ENCODE measurements at regions not wholly inside any gene's neighbourhood (a gene's known extent, or its start where the extent isn't known, plus 50 kb on each side); places are given as distances from the start of the nearest gene placed in this dataset.
A peak's percentile ranks its signal among the peaks of the same experiment; 100 is the strongest.

- H2BK15ac ChIP-seq (ENCODE audit: low read depth, low read length), result no peak overlapping the region
- H3T11ph ChIP-seq (ENCODE audit: low read length), result no peak overlapping the region
- no peak for DNase-seq
- H2BK120ac ChIP-seq (ENCODE audit: low read depth, low read length, poor library complexity, severe bottlenecking), result no peak overlapping the region
- H3K36me3 Mint-ChIP-seq (ENCODE audit: insufficient read depth in 1 of 3, low read depth in 3 of 3), result peaks cover 0 to 1% (median 0%) of the 10 kb centered on the region in 3 experiments; a peak in 1 of 7 replicates
- H3K9ac ChIP-seq (ENCODE audit: extremely low read depth, insufficient read length, low read length), result no peak overlapping the region
- no peak overlapping the region for H2BK12ac ChIP-seq (ENCODE audit: insufficient read length, low read depth, low read length)
- no peaks in the 10 kb centered on the region for H3K23me2 ChIP-seq (ENCODE audit: insufficient read length, low read depth, low read length, poor library complexity, severe bottlenecking)
- no peak overlapping the region for H3K4me3 Mint-ChIP-seq
- H3K23ac ChIP-seq (ENCODE audit: insufficient read length, low read depth, low read length), result no peak overlapping the region
- TF ChIP-seq CTCF (conservative IDR thresholded peaks at IDR 0.05), result no peak
- no peak overlapping the region for H2AFZ ChIP-seq (ENCODE audit: low read length)
- no peak overlapping the region for H3K4ac ChIP-seq (ENCODE audit: low read depth, low read length)
- H2AK5ac ChIP-seq (ENCODE audit: insufficient read length, low read length), result no peak overlapping the region
- no peak overlapping the region for H3K18ac ChIP-seq (ENCODE audit: insufficient read length, low read depth, low read length)
- H3K27ac ChIP-seq (ENCODE audit: insufficient read length, low read depth, low read length), result no peak overlapping the region
- H3K79me1 ChIP-seq (ENCODE audit: insufficient read depth, low read depth, low read length, poor library complexity, severe bottlenecking), result no peaks in the 10 kb centered on the region
- H3K4me2 ChIP-seq (ENCODE audit: insufficient read depth, insufficient read length, low read length), result no peak overlapping the region
- H3K27me3 Mint-ChIP-seq (ENCODE audit: low read depth), result no peaks in the 10 kb centered on the region; the same call in none of the 2 replicates
- peak overlapping the region; percentile 50 for H4K5ac ChIP-seq (ENCODE audit: insufficient read length, low read depth, low read length)
- H4K91ac ChIP-seq (ENCODE audit: insufficient read length, low read depth, low read length), result no peak overlapping the region
- peaks cover 7 to 9% of the 10 kb centered on the region in 2 experiments; a peak in 1 of 4 replicates for H3K4me1 Mint-ChIP-seq
- no peaks in the 10 kb centered on the region for H3K9me3 ChIP-seq (ENCODE audit: control insufficient read depth, low read depth, low read length)
- H3K4me1 ChIP-seq (ENCODE audit: insufficient read depth, low read length), result no peaks in the 10 kb centered on the region
- H3K79me2 ChIP-seq (ENCODE audit: insufficient read depth, low read length), result no peaks in the 10 kb centered on the region
- no peak overlapping the region for H3K56ac ChIP-seq (ENCODE audit: insufficient read length, low read depth, low read length)
- no peak overlapping the region; the same call in 1 of the 2 replicates for H3K14ac ChIP-seq (ENCODE audit: insufficient read depth, low read length)
- H2BK5ac ChIP-seq (ENCODE audit: insufficient read length, low read length), result no peak overlapping the region
- H3K27ac Mint-ChIP-seq, result no peak overlapping the region
- H4K8ac ChIP-seq (replicated peaks; ENCODE audit: insufficient read length, low read depth, low read length), result no peak overlapping the region
- H2BK20ac ChIP-seq (ENCODE audit: low read depth, low read length, poor library complexity, severe bottlenecking), result no peak overlapping the region
- no peaks in the 10 kb centered on the region for H4K20me1 ChIP-seq (ENCODE audit: control insufficient read depth, insufficient read depth, insufficient read length)
- no peaks in the 10 kb centered on the region for H3K9me3 Mint-ChIP-seq
- WGBS (ENCODE audit: extremely low coverage, insufficient read length, low lambda C conversion rate), result no CpG with 5 or more reads among the region's 15 CpGs
- no peaks in the 10 kb centered on the region for H3K27me3 ChIP-seq (ENCODE audit: insufficient read depth, low read length)
These were observed 85.3 kb downstream of the PLXNA1 start for GRCh38 chr3:127068111-127068810.

Data from H9 (cell line).